ENCODE measurements at regions not wholly inside any gene's neighbourhood (a gene's known extent, or its start where the extent isn't known, plus 50 kb on each side); places are given as distances from the start of the nearest gene placed in this dataset.

- TF ChIP-seq, protein P1, sequence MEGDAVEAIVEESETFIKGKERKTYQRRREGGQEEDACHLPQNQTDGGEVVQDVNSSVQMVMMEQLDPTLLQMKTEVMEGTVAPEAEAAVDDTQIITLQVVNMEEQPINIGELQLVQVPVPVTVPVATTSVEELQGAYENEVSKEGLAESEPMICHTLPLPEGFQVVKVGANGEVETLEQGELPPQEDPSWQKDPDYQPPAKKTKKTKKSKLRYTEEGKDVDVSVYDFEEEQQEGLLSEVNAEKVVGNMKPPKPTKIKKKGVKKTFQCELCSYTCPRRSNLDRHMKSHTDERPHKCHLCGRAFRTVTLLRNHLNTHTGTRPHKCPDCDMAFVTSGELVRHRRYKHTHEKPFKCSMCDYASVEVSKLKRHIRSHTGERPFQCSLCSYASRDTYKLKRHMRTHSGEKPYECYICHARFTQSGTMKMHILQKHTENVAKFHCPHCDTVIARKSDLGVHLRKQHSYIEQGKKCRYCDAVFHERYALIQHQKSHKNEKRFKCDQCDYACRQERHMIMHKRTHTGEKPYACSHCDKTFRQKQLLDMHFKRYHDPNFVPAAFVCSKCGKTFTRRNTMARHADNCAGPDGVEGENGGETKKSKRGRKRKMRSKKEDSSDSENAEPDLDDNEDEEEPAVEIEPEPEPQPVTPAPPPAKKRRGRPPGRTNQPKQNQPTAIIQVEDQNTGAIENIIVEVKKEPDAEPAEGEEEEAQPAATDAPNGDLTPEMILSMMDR (conservative IDR thresholded peaks at IDR 0.05; ENCODE audit: low read depth, low read length) = no peak
- TF ChIP-seq EZH2 (IDR thresholded peaks at IDR 0.05; ENCODE audit: borderline replicate concordance, low read depth, low read length, poor library complexity, severe bottlenecking) = no peak
Observed at GRCh38 chr4:35754047-35754446, 490.3 kb downstream of the ARAP2 start.
